Effector CD8-positive, alpha-beta T cell (primary cell): ENCODE measurements at regions not wholly inside any gene's neighbourhood (a gene's known extent, or its start where the extent isn't known, plus 50 kb on each side); places are given as distances from the start of the nearest gene placed in this dataset.

Experiments used
- DNase-seq: peaks from one replicate; lab custom pipeline; 2025; lab: John Stamatoyannopoulos, UW

DNA sequence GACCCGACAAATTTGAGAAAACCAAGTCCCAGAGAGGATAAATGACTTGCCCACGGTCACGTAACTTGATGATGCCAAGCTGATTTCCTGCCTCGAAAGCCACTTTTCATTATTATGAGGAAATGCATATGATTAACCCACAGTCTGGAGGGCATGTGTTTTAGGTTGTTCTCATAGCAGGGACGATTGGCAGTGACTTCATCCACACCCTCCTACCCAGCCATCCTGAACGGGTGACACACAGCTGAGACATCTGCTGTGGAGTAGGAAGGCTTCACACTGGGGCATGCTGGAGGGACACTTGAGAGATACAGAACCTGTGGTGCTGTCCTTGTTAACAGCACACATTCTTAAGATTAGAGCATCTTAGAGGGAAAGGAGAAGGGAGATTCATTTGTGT, 65.4 kb upstream of the WDFY2 start:
- no peak for DNase-seq

DNA sequence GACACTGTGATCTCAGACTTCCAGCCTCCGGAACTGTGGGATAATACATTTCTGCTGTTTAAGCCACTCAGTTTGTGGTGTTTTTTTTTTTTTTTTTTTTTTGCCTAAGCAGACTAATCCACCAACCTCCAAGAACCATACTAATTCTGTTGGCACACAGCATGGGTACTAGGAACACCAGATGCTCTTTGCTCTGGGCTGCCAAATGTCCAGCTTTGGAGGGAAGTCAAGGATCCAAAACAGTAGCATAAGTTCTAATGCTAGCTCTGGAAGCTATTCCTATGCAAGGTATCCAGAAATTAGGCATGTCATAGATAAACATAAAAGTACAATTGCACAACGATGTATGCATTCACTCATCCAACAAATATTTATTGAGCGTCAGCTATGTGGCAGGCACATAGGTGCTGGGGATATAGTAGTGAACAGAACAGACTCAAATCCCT, 64.5 kb upstream of the WDFY2 start:
- DNase-seq, result no peak

DNA sequence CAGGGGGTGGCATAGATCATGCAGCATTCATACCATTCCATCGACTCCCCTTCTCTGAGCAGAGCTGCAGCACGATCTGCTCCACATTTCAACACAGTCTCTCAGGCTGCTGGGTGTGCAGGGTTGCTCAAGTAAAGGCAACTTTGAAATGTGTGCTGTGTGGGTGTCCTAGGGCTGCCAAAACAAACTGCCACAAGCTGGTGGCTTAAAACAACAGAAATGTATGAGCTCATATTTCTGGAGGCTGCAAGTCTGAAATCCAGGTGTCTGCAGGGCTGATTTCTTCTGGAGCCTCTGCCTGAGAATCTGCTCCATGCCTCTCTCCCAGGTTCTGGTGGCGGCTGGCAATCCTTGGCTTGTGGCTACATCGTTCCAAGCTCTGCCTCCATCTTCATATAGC, 63.7 kb upstream of the WDFY2 start:
- DNase-seq, result no peak

DNA sequence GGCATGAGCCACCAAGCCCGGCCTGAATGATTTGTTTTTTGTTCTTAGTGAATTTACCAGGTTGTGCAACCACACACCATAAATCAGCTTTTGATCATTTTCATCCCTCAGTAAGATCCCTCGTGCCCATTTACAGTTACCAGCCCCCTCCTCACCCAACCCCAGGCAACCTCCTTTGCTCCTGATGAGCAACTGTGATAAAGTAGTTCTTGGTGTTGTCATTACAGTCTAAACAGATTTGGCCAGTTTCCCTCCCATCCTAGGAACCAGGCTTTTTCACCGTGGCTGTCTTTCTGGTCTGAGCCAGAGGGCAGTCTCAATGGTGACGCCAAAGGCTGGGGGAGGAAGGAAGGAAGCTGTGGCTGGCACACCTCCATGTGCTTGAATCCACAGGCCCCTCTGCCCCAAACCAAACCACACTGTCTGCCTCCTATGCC, 61.2 kb upstream of the WDFY2 start:
- no peak for DNase-seq

DNA sequence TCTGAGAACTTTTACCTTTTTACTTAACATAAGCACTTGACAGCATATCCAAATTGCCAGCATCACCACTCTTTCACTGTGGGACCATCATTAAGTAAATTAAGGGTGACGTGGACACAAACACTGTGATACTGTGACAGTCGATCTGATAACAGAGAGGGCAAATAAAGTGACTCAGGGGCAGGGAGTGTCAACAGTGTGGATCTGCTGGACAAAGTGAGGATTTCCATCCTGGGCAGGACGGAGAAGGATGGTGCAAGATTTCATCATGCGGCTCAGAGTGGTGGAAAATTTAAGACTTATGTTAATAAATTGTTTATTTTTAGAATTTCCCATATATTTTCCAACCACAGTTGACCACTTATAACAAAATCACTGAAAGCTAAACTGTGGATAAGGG, 60.0 kb upstream of the WDFY2 start:
- DNase-seq, result no peak

DNA sequence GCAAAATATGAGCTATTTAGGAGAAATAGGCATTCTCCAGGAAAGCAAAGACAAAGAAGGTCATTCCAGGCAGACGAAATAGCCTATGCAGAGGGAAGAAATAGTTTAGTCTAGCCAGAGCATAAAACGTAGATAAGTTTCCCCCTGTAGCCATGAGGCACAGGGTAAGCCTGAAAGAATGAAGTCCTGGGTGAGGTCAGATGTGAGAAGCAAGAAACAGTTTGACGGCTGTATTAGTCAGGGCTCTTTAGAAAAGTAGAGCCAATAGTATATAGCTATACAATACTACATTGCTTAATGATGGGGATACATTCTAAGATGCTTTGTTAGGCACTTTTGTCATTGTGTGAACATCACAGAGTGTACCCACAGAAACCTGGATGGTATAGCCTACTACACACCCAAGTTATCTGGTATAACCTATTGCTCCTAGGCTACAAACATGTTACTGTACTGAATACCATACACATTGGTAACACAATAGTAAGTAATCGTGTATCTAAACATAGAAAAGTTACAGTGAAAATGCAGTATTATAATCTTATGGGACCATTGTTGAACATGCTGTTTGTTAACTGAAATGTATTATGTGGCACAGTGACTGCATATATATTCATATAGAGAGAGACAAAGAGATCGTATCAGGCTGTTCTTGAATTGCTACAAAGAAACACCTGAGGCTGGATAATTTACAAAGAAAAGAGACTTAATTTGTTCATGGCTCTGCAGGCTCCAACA, 59.3 kb upstream of the WDFY2 start:
- DNase-seq, result no peak

DNA sequence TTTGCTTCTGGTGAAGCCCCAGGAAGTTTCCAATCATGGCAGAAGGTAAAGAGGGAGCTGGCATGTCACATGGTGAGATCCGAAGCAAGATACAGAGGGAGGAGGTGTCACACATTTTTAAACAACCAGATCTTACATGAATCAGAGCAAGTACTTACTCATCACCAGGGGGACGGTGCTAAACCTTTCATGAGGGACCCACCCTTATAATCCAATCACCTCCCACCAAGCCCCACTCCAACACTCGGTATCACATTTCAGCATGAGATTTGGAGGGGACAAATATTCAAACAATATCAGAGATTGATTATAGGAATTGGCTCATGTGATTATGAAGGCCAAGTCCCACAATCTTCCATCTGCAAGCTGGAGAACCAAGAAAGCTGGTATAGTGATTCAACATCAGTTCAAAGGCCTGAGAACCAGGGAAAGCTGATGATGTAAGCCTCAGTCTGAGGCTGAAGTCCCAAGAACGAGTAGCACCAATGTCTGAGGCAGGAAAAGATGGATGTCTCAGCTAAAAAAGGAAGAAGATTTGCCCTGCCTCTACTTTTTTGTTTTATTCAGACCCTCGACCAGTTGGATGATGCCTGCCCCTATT, 58.6 kb upstream of the WDFY2 start:
- DNase-seq, result no peak

DNA sequence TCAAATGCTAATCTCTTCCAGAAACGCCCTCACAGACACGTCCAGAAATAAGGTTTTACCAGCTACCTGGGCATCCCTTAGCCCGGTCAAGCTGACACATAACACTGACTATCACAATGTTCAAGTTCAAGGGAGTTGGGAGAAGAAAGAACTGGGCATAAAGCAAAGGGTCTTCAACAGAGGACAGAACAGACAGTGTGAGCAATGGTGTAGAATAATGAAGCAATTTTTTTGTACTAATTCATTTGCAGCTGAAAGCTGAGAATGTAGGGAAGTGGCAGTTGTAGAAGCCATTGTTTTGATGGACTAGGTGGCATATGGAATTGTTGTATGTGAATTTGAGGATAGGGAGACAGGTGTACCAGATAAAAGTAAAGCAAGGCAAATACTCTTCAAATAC, 58.1 kb upstream of the WDFY2 start:
- no peak for DNase-seq

DNA sequence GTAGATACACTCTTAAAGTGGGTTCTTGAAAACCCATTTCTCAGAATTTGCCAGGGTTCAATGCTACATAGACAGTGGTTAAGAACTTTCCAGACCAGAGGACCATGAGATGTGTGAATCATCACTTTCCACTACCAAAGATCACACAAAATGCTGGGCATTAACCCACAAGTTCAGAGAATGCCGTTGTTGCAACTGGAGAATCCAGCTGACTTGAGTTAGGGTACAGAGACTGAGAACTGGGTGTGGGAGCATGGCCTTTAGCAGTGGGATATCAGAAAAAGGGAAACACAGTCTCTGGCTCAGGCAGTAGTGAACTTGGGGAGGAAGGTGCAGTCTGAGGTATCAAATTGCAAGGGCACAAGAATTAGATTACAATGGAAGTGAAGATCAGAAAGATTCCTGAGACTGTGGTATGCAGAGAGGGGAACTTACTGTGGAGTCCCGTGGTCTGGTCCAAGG, 51.5 kb upstream of the WDFY2 start:
- DNase-seq, result no peak

DNA sequence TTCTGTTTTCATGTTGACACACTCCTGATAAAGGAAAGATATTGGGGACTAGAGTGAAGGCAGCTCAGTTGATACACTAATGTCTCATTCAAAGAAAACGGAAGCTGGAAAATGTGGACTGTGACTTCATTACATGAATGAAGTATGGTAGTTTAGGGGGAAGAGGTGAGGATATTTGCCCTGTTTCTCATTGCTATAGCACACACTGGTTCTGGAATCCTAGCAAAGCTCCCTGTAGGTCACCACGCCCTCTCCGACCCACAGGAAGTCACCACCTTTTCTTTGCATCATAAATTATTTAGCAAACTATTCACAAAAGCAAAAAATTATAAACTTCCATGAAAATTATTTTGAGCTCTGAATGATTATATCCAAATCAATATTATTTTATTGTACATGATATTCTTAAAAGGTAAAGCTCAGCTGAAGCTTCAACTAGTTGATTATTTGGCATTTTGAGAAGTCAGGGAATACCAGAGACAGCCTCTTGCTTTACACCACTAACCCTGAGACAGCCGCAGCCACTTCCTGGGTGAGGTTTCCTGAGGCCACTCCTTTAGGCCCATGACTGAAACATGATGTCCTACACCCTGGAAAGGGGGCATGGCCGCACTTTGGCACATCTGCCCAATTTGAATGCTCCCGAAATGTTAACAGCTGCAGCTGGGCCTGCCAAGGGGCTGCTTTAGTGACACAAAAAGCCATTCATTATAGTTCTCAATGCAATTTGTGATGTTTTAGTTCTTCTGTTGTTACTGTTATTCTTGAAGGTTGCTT, 50.0 kb upstream of the WDFY2 start:
- peak; percentile 1 for DNase-seq
